GM23338 (cell line): ENCODE measurements at regions not wholly inside any gene's neighbourhood (a gene's known extent, or its start where the extent isn't known, plus 50 kb on each side); places are given as distances from the start of the nearest gene placed in this dataset.

ENCODE experiments used
- ATAC-seq: fragments of 200-7000 bp; cut with Tn5 transposase; 3 replicates; pipeline ENCODE4 v1.9.1; 2020
- DNase-seq: peaks from one replicate; pipeline ENCODE4 v3.0.0-alpha.2; 2015; ENCODE audit warnings: low spot score
- H2AFZ ChIP-seq: fragments of 200-600 bp; sonication (generic); 2 replicates; pipeline ENCODE4 v1.8.0; 2016; ENCODE audit warnings: antibody characterized with exemption, mild to moderate bottlenecking, moderate library complexity
- H3F3A ChIP-seq: fragments of 200-600 bp; sonication (generic); replicated peaks from 2 replicates; pipeline ENCODE4 v1.8.0; 2017; ENCODE audit warnings: antibody characterized with exemption, mixed run types, low read depth
- H3K27ac ChIP-seq: fragments of 200-600 bp; sonication (generic); 2 replicates; pipeline ENCODE4 v1.6.1; 2016; ENCODE audit warnings: low read depth
- H3K27me3 ChIP-seq: fragments of 200-600 bp; sonication (generic); 2 replicates; pipeline ENCODE4 v1.8.0; 2016; ENCODE audit warnings: mild to moderate bottlenecking, mixed run types, moderate library complexity; ENCODE audit not compliant: insufficient read depth
- H3K36me3 ChIP-seq: fragments of 200-600 bp; sonication (generic); 2 replicates; pipeline ENCODE4 v1.8.0; 2016; ENCODE audit warnings: mild to moderate bottlenecking; ENCODE audit not compliant: insufficient read depth
- H3K4me1 ChIP-seq: fragments of 200-600 bp; sonication (generic); 2 replicates; pipeline ENCODE4 v1.8.0; 2016; ENCODE audit warnings: mild to moderate bottlenecking, moderate library complexity; ENCODE audit not compliant: insufficient read depth
- H3K4me2 ChIP-seq: fragments of 200-600 bp; sonication (generic); 2 replicates; pipeline ENCODE4 v1.7.1; 2017; ENCODE audit warnings: mixed run types
- H3K4me3 ChIP-seq: fragments of 200-600 bp; sonication (generic); 2 replicates; pipeline ENCODE4 v1.6.1; 2016; ENCODE audit warnings: mixed run types
- H3K79me2 ChIP-seq: fragments of 200-600 bp; sonication (generic); replicated peaks from 2 replicates; pipeline ENCODE4 v1.8.0; 2017; ENCODE audit warnings: mild to moderate bottlenecking; ENCODE audit not compliant: insufficient read depth
- H3K9me2 ChIP-seq: fragments of 200-600 bp; sonication (generic); 2 replicates; pipeline ENCODE4 v1.8.0; 2017; ENCODE audit not compliant: insufficient read depth
- H4K20me1 ChIP-seq: fragments of 200-600 bp; sonication (generic); replicated peaks from 2 replicates; pipeline ENCODE4 v1.8.0; 2017; ENCODE audit warnings: mild to moderate bottlenecking; ENCODE audit not compliant: insufficient read depth
- H3K27ac Mint-ChIP-seq: 2 replicates; pipeline ENCODE4 v1.8.0; 2020; ENCODE audit warnings: inconsistent platforms, mild to moderate bottlenecking, moderate library complexity, mixed read lengths
- H3K27me3 Mint-ChIP-seq: 3 replicates; pipeline ENCODE4 v1.8.0; 2022; ENCODE audit warnings: low read depth, mild to moderate bottlenecking, moderate library complexity, mixed read lengths, inconsistent platforms; ENCODE audit not compliant: insufficient read depth, poor library complexity
- H3K36me3 Mint-ChIP-seq: 3 replicates; pipeline ENCODE4 v1.8.0; 2021; ENCODE audit warnings: low read depth, mild to moderate bottlenecking, inconsistent platforms, moderate library complexity, mixed read lengths
- H3K4me1 Mint-ChIP-seq: 3 replicates; pipeline ENCODE4 v1.8.0; 2020; ENCODE audit warnings: mild to moderate bottlenecking, inconsistent platforms, mixed read lengths
- H3K4me3 Mint-ChIP-seq: 3 replicates; pipeline ENCODE4 v1.8.0; 2021; ENCODE audit warnings: moderate library complexity, mild to moderate bottlenecking, inconsistent platforms, mixed read lengths
- H3K9me3 Mint-ChIP-seq: 3 replicates; pipeline ENCODE4 v1.8.0; 2020; ENCODE audit warnings: moderate library complexity, mild to moderate bottlenecking, inconsistent platforms, mixed read lengths
- CREB1 ChIP-seq: fragments of 250-450 bp; sonication (Bioruptor Pico); IDR thresholded peaks from 2 replicates; pipeline ENCODE4 v1.5.0; 2020; ENCODE audit warnings: low read depth, mild to moderate bottlenecking, moderate library complexity
- CTCF ChIP-seq, 2 experiments: fragments of 200-600 bp in 1 of 2; sonication (generic) in 1 of 2; conservative IDR thresholded peaks; 2 replicates each; pipeline versions ENCODE4 v1.5.1 to v1.6.1; 2016 to 2017; ENCODE audit warnings: antibody characterized with exemption in 2 of 2, low read depth in 2 of 2, mild to moderate bottlenecking in 2 of 2, moderate library complexity in 1 of 2
- EZH2 ChIP-seq: fragments of 200-600 bp; sonication (generic); IDR thresholded peaks from one replicate; pipeline ENCODE4 v1.8.0; 2017; ENCODE audit warnings: antibody characterized with exemption, mild to moderate bottlenecking, low read depth; ENCODE audit not compliant: unreplicated experiment
- EZH2phosphoT487 ChIP-seq: fragments of 200-600 bp; sonication (generic); IDR thresholded peaks from one replicate; pipeline ENCODE4 v1.8.1; 2018; ENCODE audit warnings: antibody characterized with exemption; ENCODE audit not compliant: unreplicated experiment
- JUNB ChIP-seq: IDR thresholded peaks from one replicate; pipeline ENCODE4 v1.6.1; 2016; ENCODE audit warnings: antibody characterized with exemption; ENCODE audit not compliant: unreplicated experiment
- NANOG ChIP-seq: IDR thresholded peaks from 2 replicates; pipeline ENCODE4 v1.6.1; 2016; ENCODE audit warnings: antibody characterized with exemption, borderline replicate concordance
- POLR2AphosphoS5 ChIP-seq: IDR thresholded peaks from 2 replicates; pipeline ENCODE4 v1.6.1; 2016; ENCODE audit warnings: antibody characterized with exemption, low read depth
- STAT1 ChIP-seq: IDR thresholded peaks from one replicate; pipeline ENCODE4 v1.6.1; 2016; ENCODE audit warnings: antibody characterized with exemption; ENCODE audit not compliant: unreplicated experiment
- ZNF114 ChIP-seq: fragments of 250-450 bp; sonication (Bioruptor Pico); IDR thresholded peaks from 2 replicates; pipeline ENCODE4 v1.5.0; 2020; ENCODE audit warnings: mild to moderate bottlenecking, moderate library complexity
- ZNF331 ChIP-seq: fragments of 250-450 bp; sonication (Bioruptor Pico); IDR thresholded peaks from 2 replicates; pipeline ENCODE4 v1.5.0; 2020; ENCODE audit warnings: low read depth, mild to moderate bottlenecking, moderate library complexity
- TF ChIP-seq, protein P1 (sequence below): IDR thresholded peaks from 2 replicates; pipeline ENCODE4 v1.6.1; 2016; ENCODE audit warnings: antibody characterized with exemption
- TF ChIP-seq, protein P2 (sequence below): fragments of 250-450 bp; sonication (Bioruptor Pico); IDR thresholded peaks from 2 replicates; pipeline ENCODE4 v1.5.0; 2020; ENCODE audit warnings: mild to moderate bottlenecking, moderate library complexity
- TF ChIP-seq, protein P3 (sequence below): IDR thresholded peaks from one replicate; pipeline ENCODE4 v1.6.1; 2018; ENCODE audit warnings: antibody characterized with exemption; ENCODE audit not compliant: unreplicated experiment

DNA sequence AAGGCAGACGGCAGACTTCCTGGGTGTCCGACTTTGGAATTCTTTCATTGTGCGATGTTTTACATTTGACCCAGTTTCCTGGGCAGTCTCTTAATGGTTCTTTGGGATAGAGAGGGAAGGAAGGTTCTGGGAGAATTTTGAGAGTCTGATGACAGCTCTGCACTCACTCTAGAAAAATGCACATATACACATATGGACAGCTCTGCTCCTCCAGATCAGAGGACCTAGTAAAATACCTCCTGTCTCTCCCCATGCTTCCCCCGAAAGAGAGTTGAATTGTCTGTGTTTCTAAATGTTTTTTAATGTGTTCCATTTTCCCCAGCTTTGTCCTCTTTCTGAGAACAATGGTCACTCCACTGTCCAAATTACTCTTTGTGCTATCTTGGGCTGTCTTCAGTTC lies 102.0 kb upstream of the CXCR4 start:
- no peaks in the 10 kb centered on the region for H3K36me3 ChIP-seq
- no peak overlapping the region for H3K4me2 ChIP-seq
- H3K9me3 Mint-ChIP-seq: no peaks in the 10 kb centered on the region
- no peaks in the 10 kb centered on the region for H3K27me3 ChIP-seq
- H3K4me1 Mint-ChIP-seq: no peaks in the 10 kb centered on the region
- 0 out of 2 replicates have a peak, but pooled peaks cover 9% of the 10 kb centered on the region for H3K9me2 ChIP-seq
- no peak overlapping the region for H3K27ac Mint-ChIP-seq
- no peak overlapping the region for H3K4me3 Mint-ChIP-seq
- no peaks in the 10 kb centered on the region for H3F3A ChIP-seq
- DNase-seq (no peak), ATAC-seq (no peak)
- peaks cover 2% of the 10 kb centered on the region for H3K27me3 Mint-ChIP-seq
- no peak overlapping the region for H3K4me3 ChIP-seq
- H3K79me2 ChIP-seq: no peaks in the 10 kb centered on the region
- no peaks in the 10 kb centered on the region for H3K36me3 Mint-ChIP-seq
- TF ChIP-seq STAT1 (no peak), CREB1 (CRISPR knock-in tag) (no peak), POLR2AphosphoS5 (no peak), CTCF (conservative IDR thresholded peaks at IDR 0.05; ENCODE audit: low read depth in 2 of 2) (no peak), NANOG (no peak), EZH2 (no peak), JUNB (no peak), EZH2phosphoT487 (no peak), ZNF114 (CRISPR knock-in tag) (no peak), ZNF331 (CRISPR knock-in tag) (no peak)
- TF ChIP-seq, protein P1, sequence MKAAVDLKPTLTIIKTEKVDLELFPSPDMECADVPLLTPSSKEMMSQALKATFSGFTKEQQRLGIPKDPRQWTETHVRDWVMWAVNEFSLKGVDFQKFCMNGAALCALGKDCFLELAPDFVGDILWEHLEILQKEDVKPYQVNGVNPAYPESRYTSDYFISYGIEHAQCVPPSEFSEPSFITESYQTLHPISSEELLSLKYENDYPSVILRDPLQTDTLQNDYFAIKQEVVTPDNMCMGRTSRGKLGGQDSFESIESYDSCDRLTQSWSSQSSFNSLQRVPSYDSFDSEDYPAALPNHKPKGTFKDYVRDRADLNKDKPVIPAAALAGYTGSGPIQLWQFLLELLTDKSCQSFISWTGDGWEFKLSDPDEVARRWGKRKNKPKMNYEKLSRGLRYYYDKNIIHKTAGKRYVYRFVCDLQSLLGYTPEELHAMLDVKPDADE: no peak
- TF ChIP-seq, protein P2, sequence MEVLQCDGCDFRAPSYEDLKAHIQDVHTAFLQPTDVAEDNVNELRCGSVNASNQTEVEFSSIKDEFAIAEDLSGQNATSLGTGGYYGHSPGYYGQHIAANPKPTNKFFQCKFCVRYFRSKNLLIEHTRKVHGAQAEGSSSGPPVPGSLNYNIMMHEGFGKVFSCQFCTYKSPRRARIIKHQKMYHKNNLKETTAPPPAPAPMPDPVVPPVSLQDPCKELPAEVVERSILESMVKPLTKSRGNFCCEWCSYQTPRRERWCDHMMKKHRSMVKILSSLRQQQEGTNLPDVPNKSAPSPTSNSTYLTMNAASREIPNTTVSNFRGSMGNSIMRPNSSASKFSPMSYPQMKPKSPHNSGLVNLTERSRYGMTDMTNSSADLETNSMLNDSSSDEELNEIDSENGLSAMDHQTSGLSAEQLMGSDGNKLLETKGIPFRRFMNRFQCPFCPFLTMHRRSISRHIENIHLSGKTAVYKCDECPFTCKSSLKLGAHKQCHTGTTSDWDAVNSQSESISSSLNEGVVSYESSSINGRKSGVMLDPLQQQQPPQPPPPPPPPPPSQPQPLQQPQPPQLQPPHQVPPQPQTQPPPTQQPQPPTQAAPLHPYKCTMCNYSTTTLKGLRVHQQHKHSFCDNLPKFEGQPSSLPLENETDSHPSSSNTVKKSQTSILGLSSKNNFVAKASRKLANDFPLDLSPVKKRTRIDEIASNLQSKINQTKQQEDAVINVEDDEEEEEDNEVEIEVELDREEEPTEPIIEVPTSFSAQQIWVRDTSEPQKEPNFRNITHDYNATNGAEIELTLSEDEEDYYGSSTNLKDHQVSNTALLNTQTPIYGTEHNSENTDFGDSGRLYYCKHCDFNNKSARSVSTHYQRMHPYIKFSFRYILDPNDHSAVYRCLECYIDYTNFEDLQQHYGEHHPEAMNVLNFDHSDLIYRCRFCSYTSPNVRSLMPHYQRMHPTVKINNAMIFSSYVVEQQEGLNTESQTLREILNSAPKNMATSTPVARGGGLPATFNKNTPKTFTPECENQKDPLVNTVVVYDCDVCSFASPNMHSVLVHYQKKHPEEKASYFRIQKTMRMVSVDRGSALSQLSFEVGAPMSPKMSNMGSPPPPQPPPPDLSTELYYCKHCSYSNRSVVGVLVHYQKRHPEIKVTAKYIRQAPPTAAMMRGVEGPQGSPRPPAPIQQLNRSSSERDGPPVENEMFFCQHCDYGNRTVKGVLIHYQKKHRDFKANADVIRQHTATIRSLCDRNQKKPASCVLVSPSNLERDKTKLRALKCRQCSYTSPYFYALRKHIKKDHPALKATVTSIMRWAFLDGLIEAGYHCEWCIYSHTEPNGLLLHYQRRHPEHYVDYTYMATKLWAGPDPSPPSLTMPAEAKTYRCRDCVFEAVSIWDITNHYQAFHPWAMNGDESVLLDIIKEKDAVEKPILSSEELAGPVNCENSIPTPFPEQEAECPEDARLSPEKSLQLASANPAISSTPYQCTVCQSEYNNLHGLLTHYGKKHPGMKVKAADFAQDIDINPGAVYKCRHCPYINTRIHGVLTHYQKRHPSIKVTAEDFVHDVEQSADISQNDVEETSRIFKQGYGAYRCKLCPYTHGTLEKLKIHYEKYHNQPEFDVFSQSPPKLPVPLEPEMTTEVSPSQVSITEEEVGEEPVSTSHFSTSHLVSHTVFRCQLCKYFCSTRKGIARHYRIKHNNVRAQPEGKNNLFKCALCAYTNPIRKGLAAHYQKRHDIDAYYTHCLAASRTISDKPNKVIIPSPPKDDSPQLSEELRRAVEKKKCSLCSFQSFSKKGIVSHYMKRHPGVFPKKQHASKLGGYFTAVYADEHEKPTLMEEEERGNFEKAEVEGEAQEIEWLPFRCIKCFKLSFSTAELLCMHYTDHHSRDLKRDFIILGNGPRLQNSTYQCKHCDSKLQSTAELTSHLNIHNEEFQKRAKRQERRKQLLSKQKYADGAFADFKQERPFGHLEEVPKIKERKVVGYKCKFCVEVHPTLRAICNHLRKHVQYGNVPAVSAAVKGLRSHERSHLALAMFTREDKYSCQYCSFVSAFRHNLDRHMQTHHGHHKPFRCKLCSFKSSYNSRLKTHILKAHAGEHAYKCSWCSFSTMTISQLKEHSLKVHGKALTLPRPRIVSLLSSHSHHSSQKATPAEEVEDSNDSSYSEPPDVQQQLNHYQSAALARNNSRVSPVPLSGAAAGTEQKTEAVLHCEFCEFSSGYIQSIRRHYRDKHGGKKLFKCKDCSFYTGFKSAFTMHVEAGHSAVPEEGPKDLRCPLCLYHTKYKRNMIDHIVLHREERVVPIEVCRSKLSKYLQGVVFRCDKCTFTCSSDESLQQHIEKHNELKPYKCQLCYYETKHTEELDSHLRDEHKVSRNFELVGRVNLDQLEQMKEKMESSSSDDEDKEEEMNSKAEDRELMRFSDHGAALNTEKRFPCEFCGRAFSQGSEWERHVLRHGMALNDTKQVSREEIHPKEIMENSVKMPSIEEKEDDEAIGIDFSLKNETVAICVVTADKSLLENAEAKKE (CRISPR knock-in tag): no peak
- TF ChIP-seq, protein P3, sequence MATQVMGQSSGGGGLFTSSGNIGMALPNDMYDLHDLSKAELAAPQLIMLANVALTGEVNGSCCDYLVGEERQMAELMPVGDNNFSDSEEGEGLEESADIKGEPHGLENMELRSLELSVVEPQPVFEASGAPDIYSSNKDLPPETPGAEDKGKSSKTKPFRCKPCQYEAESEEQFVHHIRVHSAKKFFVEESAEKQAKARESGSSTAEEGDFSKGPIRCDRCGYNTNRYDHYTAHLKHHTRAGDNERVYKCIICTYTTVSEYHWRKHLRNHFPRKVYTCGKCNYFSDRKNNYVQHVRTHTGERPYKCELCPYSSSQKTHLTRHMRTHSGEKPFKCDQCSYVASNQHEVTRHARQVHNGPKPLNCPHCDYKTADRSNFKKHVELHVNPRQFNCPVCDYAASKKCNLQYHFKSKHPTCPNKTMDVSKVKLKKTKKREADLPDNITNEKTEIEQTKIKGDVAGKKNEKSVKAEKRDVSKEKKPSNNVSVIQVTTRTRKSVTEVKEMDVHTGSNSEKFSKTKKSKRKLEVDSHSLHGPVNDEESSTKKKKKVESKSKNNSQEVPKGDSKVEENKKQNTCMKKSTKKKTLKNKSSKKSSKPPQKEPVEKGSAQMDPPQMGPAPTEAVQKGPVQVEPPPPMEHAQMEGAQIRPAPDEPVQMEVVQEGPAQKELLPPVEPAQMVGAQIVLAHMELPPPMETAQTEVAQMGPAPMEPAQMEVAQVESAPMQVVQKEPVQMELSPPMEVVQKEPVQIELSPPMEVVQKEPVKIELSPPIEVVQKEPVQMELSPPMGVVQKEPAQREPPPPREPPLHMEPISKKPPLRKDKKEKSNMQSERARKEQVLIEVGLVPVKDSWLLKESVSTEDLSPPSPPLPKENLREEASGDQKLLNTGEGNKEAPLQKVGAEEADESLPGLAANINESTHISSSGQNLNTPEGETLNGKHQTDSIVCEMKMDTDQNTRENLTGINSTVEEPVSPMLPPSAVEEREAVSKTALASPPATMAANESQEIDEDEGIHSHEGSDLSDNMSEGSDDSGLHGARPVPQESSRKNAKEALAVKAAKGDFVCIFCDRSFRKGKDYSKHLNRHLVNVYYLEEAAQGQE: no peak
- no peak overlapping the region for H2AFZ ChIP-seq
- H3K27ac ChIP-seq: no peak overlapping the region
- H3K4me1 ChIP-seq: no peaks in the 10 kb centered on the region
- H4K20me1 ChIP-seq: no peaks in the 10 kb centered on the region
